NB4 (cell line): ENCODE measurements at regions not wholly inside any gene's neighbourhood (a gene's known extent, or its start where the extent isn't known, plus 50 kb on each side); places are given as distances from the start of the nearest gene placed in this dataset.

Experiments
- POLR2A ChIP-seq: IDR thresholded peaks from 2 replicates; pipeline ENCODE4 v1.6.1; 2011; ENCODE audit warnings: mild to moderate bottlenecking; ENCODE audit not compliant: insufficient read length; ENCODE audit errors: extremely low read depth
- TF ChIP-seq, protein P1 (sequence below): IDR thresholded peaks from one replicate; pipeline ENCODE4 v1.5.1; 2012; ENCODE audit warnings: low read depth, low read length
- TF ChIP-seq, protein P2 (sequence below): IDR thresholded peaks from 2 replicates; pipeline ENCODE4 v1.6.1; 2011; ENCODE audit warnings: low read depth, low read length

DNA sequence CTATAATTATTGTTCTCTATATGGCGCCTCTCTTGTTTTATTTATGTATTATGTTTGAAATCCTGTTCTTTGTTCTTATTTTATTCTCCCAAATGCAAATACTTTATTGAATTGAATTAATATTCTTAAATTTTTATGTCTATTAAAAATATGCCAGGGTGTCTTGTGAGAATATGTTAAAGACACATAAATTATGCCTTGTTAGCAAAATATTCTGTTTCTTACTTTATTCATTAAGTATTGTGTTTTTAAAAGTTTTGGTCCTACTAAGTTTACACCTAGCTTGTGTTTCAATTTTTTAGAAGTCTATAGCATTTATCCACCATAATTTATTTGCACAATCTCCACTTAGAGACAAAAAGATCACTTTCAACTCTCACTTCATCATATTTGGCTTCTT is 741.5 kb upstream of the SLC39A10 start:
- TF ChIP-seq, protein P1, sequence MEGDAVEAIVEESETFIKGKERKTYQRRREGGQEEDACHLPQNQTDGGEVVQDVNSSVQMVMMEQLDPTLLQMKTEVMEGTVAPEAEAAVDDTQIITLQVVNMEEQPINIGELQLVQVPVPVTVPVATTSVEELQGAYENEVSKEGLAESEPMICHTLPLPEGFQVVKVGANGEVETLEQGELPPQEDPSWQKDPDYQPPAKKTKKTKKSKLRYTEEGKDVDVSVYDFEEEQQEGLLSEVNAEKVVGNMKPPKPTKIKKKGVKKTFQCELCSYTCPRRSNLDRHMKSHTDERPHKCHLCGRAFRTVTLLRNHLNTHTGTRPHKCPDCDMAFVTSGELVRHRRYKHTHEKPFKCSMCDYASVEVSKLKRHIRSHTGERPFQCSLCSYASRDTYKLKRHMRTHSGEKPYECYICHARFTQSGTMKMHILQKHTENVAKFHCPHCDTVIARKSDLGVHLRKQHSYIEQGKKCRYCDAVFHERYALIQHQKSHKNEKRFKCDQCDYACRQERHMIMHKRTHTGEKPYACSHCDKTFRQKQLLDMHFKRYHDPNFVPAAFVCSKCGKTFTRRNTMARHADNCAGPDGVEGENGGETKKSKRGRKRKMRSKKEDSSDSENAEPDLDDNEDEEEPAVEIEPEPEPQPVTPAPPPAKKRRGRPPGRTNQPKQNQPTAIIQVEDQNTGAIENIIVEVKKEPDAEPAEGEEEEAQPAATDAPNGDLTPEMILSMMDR: no peak
- TF ChIP-seq POLR2A: no peak
- TF ChIP-seq, protein P2, sequence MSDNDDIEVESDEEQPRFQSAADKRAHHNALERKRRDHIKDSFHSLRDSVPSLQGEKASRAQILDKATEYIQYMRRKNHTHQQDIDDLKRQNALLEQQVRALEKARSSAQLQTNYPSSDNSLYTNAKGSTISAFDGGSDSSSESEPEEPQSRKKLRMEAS: no peak
